PC-9 (cell line): ENCODE measurements at regions not wholly inside any gene's neighbourhood (a gene's known extent, or its start where the extent isn't known, plus 50 kb on each side); places are given as distances from the start of the nearest gene placed in this dataset.

ENCODE experiments used
- BruUV-seq: library from RNA; stranded (reverse); fragments of 400-500 nt; replicated peaks from 2 replicates; lab custom pipeline; 2021; lab: Mats Ljungman, UMichigan
- CTCF ChIA-PET: fragments of 300-600 bp; sonication (Branson Sonifier 250); formaldehyde crosslinking; loops from one replicate; lab custom pipeline; 2022; ENCODE audit warnings: antibody characterized with exemption; lab: Charles Lee
- POLR2A ChIA-PET: fragments of 300-600 bp; sonication (Branson Sonifier 250); formaldehyde crosslinking; loops from one replicate; lab custom pipeline; 2022; ENCODE audit warnings: antibody characterized with exemption; ENCODE audit not compliant: unreplicated experiment; lab: Charles Lee
- DNase-seq, 2 experiments: peaks; one replicate each; pipeline versions ENCODE4 v3.0.0 to v3.0.0-alpha.2; 2015 to 2022; ENCODE audit warnings: mixed read lengths in 1 of 2
- H2AFZ ChIP-seq: fragments of 200-600 bp; sonication (generic); 2 replicates; pipeline ENCODE4 v1.8.1; 2017; ENCODE audit warnings: antibody characterized with exemption
- H3F3A ChIP-seq: fragments of 200-600 bp; sonication (generic); 2 replicates; pipeline ENCODE4 v1.8.1; 2017; ENCODE audit warnings: antibody characterized with exemption, mild to moderate bottlenecking, low read depth; ENCODE audit not compliant: insufficient read depth
- H3K27ac ChIP-seq: fragments of 200-600 bp; sonication (generic); 2 replicates; pipeline ENCODE4 v1.6.1; 2016; ENCODE audit warnings: mixed run types
- H3K27me3 ChIP-seq: fragments of 200-600 bp; sonication (generic); 2 replicates; pipeline ENCODE4 v1.6.1; 2016; ENCODE audit warnings: low read depth, mixed run types; ENCODE audit not compliant: insufficient read depth
- H3K36me3 ChIP-seq: fragments of 200-600 bp; sonication (generic); 2 replicates; pipeline ENCODE4 v1.6.1; 2016; ENCODE audit warnings: low read depth, mixed run types
- H3K4me1 ChIP-seq: fragments of 200-600 bp; sonication (generic); replicated peaks from 2 replicates; pipeline ENCODE4 v1.6.1; 2016; ENCODE audit warnings: mixed run types; ENCODE audit not compliant: insufficient read depth
- H3K4me2 ChIP-seq: fragments of 200-600 bp; sonication (generic); 2 replicates; pipeline ENCODE4 v1.6.1; 2017; ENCODE audit warnings: mixed run types
- H3K4me3 ChIP-seq: fragments of 200-600 bp; sonication (generic); 2 replicates; pipeline ENCODE4 v1.6.1; 2016; ENCODE audit warnings: mixed run types
- H3K79me2 ChIP-seq: fragments of 200-600 bp; sonication (generic); 2 replicates; pipeline ENCODE4 v1.6.1; 2017; ENCODE audit warnings: low read depth, mixed run types
- H3K9me2 ChIP-seq: fragments of 200-600 bp; sonication (generic); 2 replicates; pipeline ENCODE4 v1.8.1; 2017; ENCODE audit warnings: mild to moderate bottlenecking; ENCODE audit not compliant: insufficient read depth
- H3K9me3 ChIP-seq: fragments of 200-600 bp; sonication (generic); 2 replicates; pipeline ENCODE4 v1.8.1; 2016; ENCODE audit warnings: low read depth; ENCODE audit not compliant: insufficient read depth
- H4K20me1 ChIP-seq: fragments of 200-600 bp; sonication (generic); 2 replicates; pipeline ENCODE4 v1.8.1; 2017; ENCODE audit not compliant: insufficient read depth
- CTCF ChIP-seq: fragments of 200-600 bp; sonication (generic); conservative IDR thresholded peaks from 2 replicates; pipeline ENCODE4 v1.6.1; 2017; ENCODE audit warnings: mixed run types, antibody characterized with exemption, mild to moderate bottlenecking, moderate library complexity
- EZH2 ChIP-seq: fragments of 200-600 bp; sonication (generic); IDR thresholded peaks from 2 replicates; pipeline ENCODE4 v1.8.0; 2017; ENCODE audit warnings: antibody characterized with exemption, low read depth
- intact Hi-C: fragments of 100-400 bp; cut with micrococcal nuclease; formaldehyde crosslinking; loops from one replicate; pipeline ENCODE4 v1.10.0; 2022; ENCODE audit not compliant: unreplicated experiment

GRCh38 chr21:23874271-23874670, 1733.0 kb downstream of the MRPL39 start:
- Histone ChIP-seq H4K20me1 (no peaks in the 10 kb centered on the region), H3F3A (no peaks in the 10 kb centered on the region), H3K36me3 (no peaks in the 10 kb centered on the region), H3K4me3 (no peak overlapping the region), H3K27ac (no peak overlapping the region), H3K9me3 (no peaks in the 10 kb centered on the region), H3K27me3 (no peaks in the 10 kb centered on the region), H3K4me2 (no peak overlapping the region), H3K4me1 (no peaks in the 10 kb centered on the region), H3K79me2 (no peaks in the 10 kb centered on the region), H2AFZ (no peak overlapping the region), H3K9me2 (no peaks in the 10 kb centered on the region)
- no TSS peak for BruUV-seq
- TF ChIP-seq EZH2: no peak
- no peak for TF ChIP-seq CTCF
- ChIA-PET POLR2A (no interaction called here), CTCF (no interaction called here)
- no peak for DNase-seq
- intact Hi-C loops: no loop called here

GRCh38 chr21:23861911-23862504, 1745.3 kb downstream of the MRPL39 start:
- CTCF ChIA-PET: no interaction called here
- POLR2A ChIA-PET: no interaction called here

GRCh38 chr21:23858878-23859277, 1748.4 kb downstream of the MRPL39 start:
- no peaks in the 10 kb centered on the region for H3K36me3 ChIP-seq
- H3K4me2 ChIP-seq: no peak overlapping the region
- H4K20me1 ChIP-seq: no peaks in the 10 kb centered on the region
- no peaks in the 10 kb centered on the region for H3K79me2 ChIP-seq
- no peaks in the 10 kb centered on the region for H3K9me2 ChIP-seq
- no peak overlapping the region for H2AFZ ChIP-seq
- no peak overlapping the region for H3K27ac ChIP-seq
- intact Hi-C loops: loop anchor here (10.0 kb wide), 1 partner anchor 656 kb away; no protein-coding TSS in a partner anchor
- H3K4me1 ChIP-seq: no peaks in the 10 kb centered on the region
- BruUV-seq: no TSS peak
- no peak for DNase-seq
- ChIA-PET POLR2A (no interaction called here), CTCF (no interaction called here)
- H3K9me3 ChIP-seq: no peaks in the 10 kb centered on the region
- no peaks in the 10 kb centered on the region for H3K27me3 ChIP-seq
- H3F3A ChIP-seq: no peaks in the 10 kb centered on the region
- H3K4me3 ChIP-seq: no peak overlapping the region
- TF ChIP-seq CTCF: no peak
- no peak for TF ChIP-seq EZH2

More at GRCh38 chr21:23861911-23862504, 1745.3 kb downstream of the MRPL39 start:
- Histone ChIP-seq H3K9me2 (no peaks in the 10 kb centered on the region), H3K9me3 (no peaks in the 10 kb centered on the region), H3K4me2 (no peak overlapping the region), H3F3A (no peaks in the 10 kb centered on the region), H3K27ac (no peak overlapping the region), H3K79me2 (no peaks in the 10 kb centered on the region), H3K36me3 (no peaks in the 10 kb centered on the region), H3K27me3 (no peaks in the 10 kb centered on the region), H2AFZ (no peak overlapping the region), H3K4me3 (no peak overlapping the region), H3K4me1 (no peaks in the 10 kb centered on the region), H4K20me1 (no peaks in the 10 kb centered on the region)
- no peak for DNase-seq
- no TSS peak for BruUV-seq
- intact Hi-C loops: no loop called here
- TF ChIP-seq EZH2 (no peak), CTCF (no peak)
